ENCODE measurements at regions not wholly inside any gene's neighbourhood (a gene's known extent, or its start where the extent isn't known, plus 50 kb on each side); places are given as distances from the start of the nearest gene placed in this dataset.

GRCh38 chr6:90350689-90351554 is 54.3 kb upstream of the BACH2 start:
- intact Hi-C loops (cut with micrococcal nuclease) = no loop called here
- DNase-seq = no peak

DNA sequence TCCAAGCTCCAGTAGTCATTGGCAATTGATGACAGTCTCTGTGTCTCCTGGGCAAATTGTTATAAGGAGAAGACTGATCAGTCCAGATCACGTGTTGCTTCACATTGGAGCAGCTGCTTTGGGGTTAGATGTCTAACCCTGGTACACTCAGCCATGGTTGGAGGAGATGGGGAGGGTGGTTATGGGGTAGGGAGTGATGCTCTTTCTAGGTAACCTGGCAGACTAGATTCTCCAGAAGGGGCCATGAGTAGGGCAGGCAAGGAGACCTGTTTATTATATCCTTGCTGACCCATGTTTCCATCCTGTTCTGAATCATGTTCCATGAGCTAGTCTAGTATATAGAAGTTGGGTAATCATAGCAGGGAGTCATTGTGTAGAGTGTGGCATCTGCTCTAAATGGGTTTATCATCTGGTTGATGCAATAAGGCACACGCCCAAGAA is 50.8 kb upstream of the BACH2 start:
- DNase-seq = no peak
- Histone ChIP-seq H3K4me3 (no peak overlapping the region), H3K27ac (replicated peaks) (no peak overlapping the region), H3K36me3 (no peaks in the 10 kb centered on the region), H3K27me3 (ENCODE audit: low read depth) (peaks cover 17% of the 10 kb centered on the region), H3K9me3 (replicated peaks) (no peaks in the 10 kb centered on the region), H3K4me1 (no peaks in the 10 kb centered on the region)
- intact Hi-C loops (cut with micrococcal nuclease) = no loop called here
- TF ChIP-seq CTCF (IDR thresholded peaks at IDR 0.05; ENCODE audit: borderline replicate concordance) = no peak

More at GRCh38 chr6:90350689-90351554, 54.3 kb upstream of the BACH2 start:
- Histone ChIP-seq H3K36me3 (no peaks in the 10 kb centered on the region), H3K27me3 (ENCODE audit: low read depth) (peaks cover 16% of the 10 kb centered on the region), H3K4me1 (no peaks in the 10 kb centered on the region), H3K9me3 (replicated peaks) (no peaks in the 10 kb centered on the region), H3K27ac (replicated peaks) (no peak overlapping the region), H3K4me3 (no peak overlapping the region)
- no peak for TF ChIP-seq CTCF (IDR thresholded peaks at IDR 0.05; ENCODE audit: borderline replicate concordance)

- Histone ChIP-seq H3K27ac (replicated peaks) (no peak overlapping the region), H3K4me3 (no peak overlapping the region), H3K27me3 (ENCODE audit: low read depth) (peaks cover 17% of the 10 kb centered on the region), H3K4me1 (no peaks in the 10 kb centered on the region), H3K36me3 (no peaks in the 10 kb centered on the region), H3K9me3 (replicated peaks) (no peaks in the 10 kb centered on the region)
- no peak for DNase-seq
- intact Hi-C loops (cut with micrococcal nuclease) = no loop called here
- TF ChIP-seq CTCF (IDR thresholded peaks at IDR 0.05; ENCODE audit: borderline replicate concordance) = no peak
Observed at GRCh38 chr6:90346729-90347128, 50.1 kb upstream of the BACH2 start.
